Karpas-422 (cell line): ENCODE measurements at regions not wholly inside any gene's neighbourhood (a gene's known extent, or its start where the extent isn't known, plus 50 kb on each side); places are given as distances from the start of the nearest gene placed in this dataset.

Experiments
- DNase-seq: peaks from one replicate; pipeline ENCODE4 v3.0.0-alpha.2; 2015
- H2AFZ ChIP-seq: fragments of 200-600 bp; sonication (generic); 2 replicates; pipeline ENCODE4 v1.6.1; 2014; ENCODE audit warnings: antibody characterized with exemption, low read length, mixed read lengths
- H3K27ac ChIP-seq: fragments of 200-600 bp; sonication (generic); 2 replicates; pipeline ENCODE4 v1.5.1; 2014; ENCODE audit warnings: mild to moderate bottlenecking, low read length, moderate library complexity
- H3K27me3 ChIP-seq: fragments of 200-600 bp; sonication (generic); 2 replicates; pipeline ENCODE4 v1.6.1; 2014; ENCODE audit warnings: low read length, mixed read lengths
- H3K36me3 ChIP-seq: fragments of 200-600 bp; sonication (generic); 2 replicates; pipeline ENCODE4 v1.6.1; 2014; ENCODE audit warnings: low read length, mixed read lengths; ENCODE audit not compliant: insufficient read depth
- H3K4me1 ChIP-seq: fragments of 200-600 bp; sonication (generic); 2 replicates; pipeline ENCODE4 v1.6.1; 2014; ENCODE audit warnings: mild to moderate bottlenecking, low read length, mixed read lengths
- H3K4me2 ChIP-seq: fragments of 200-600 bp; sonication (generic); 2 replicates; pipeline ENCODE4 v1.6.1; 2014; ENCODE audit warnings: low read length, low read depth, mild to moderate bottlenecking; ENCODE audit not compliant: poor library complexity, severe bottlenecking
- H3K4me3 ChIP-seq: fragments of 200-600 bp; sonication (generic); 2 replicates; pipeline ENCODE4 v1.5.1; 2014; ENCODE audit warnings: mild to moderate bottlenecking, antibody characterized with exemption, low read length, mixed read lengths
- H3K79me2 ChIP-seq: fragments of 200-600 bp; sonication (generic); 2 replicates; pipeline ENCODE4 v1.6.1; 2014; ENCODE audit warnings: mild to moderate bottlenecking, low read length, mixed read lengths
- H3K9ac ChIP-seq: fragments of 200-600 bp; sonication (generic); 2 replicates; pipeline ENCODE4 v1.6.0; 2014; ENCODE audit warnings: low read length
- H3K9me2 ChIP-seq: fragments of 200-600 bp; sonication (generic), shearing (Covaris generic); replicated peaks from 2 replicates; pipeline ENCODE4 v1.6.0; 2014; ENCODE audit warnings: mild to moderate bottlenecking, low read length, moderate library complexity; ENCODE audit not compliant: insufficient read depth
- H3K9me3 ChIP-seq: fragments of 300-700, 200-600 bp; sonication (generic); 2 replicates; pipeline ENCODE4 v1.6.1; 2014; ENCODE audit warnings: low read length, mixed read lengths
- H4K20me1 ChIP-seq: fragments of 200-600 bp; sonication (generic); 2 replicates; pipeline ENCODE4 v1.6.1; 2014; ENCODE audit warnings: mild to moderate bottlenecking, antibody characterized with exemption, low read length, low read depth; ENCODE audit not compliant: insufficient read depth

GRCh38 chr3:99483841-99484240 lies 154.6 kb upstream of the COL8A1 start:
- DNase-seq = no peak
- no peaks in the 10 kb centered on the region for H4K20me1 ChIP-seq
- H3K4me3 ChIP-seq = no peak overlapping the region
- no peaks in the 10 kb centered on the region; the same call in 1 of the 2 replicates for H3K9me2 ChIP-seq
- H3K79me2 ChIP-seq = no peaks in the 10 kb centered on the region
- no peak overlapping the region for H3K27ac ChIP-seq
- peaks cover 2% of the 10 kb centered on the region; the same call in 1 of the 2 replicates for H3K27me3 ChIP-seq
- no peaks in the 10 kb centered on the region for H3K4me1 ChIP-seq
- H3K9ac ChIP-seq = no peak overlapping the region
- H3K9me3 ChIP-seq = peaks cover 3% of the 10 kb centered on the region; the same call in 1 of the 2 replicates
- H3K36me3 ChIP-seq = no peaks in the 10 kb centered on the region
- no peak overlapping the region for H2AFZ ChIP-seq
- H3K4me2 ChIP-seq = no peak overlapping the region

GRCh38 chr3:99482191-99482590 lies 156.2 kb upstream of the COL8A1 start:
- no peaks in the 10 kb centered on the region for H4K20me1 ChIP-seq
- no peaks in the 10 kb centered on the region for H3K79me2 ChIP-seq
- peaks cover 2% of the 10 kb centered on the region; the same call in 1 of the 2 replicates for H3K27me3 ChIP-seq
- no peaks in the 10 kb centered on the region for H3K9me3 ChIP-seq
- no peak overlapping the region for H3K4me2 ChIP-seq
- no peaks in the 10 kb centered on the region for H3K9me2 ChIP-seq
- no peak overlapping the region for H3K9ac ChIP-seq
- no peak overlapping the region for H3K4me3 ChIP-seq
- H2AFZ ChIP-seq = no peak overlapping the region
- no peaks in the 10 kb centered on the region for H3K4me1 ChIP-seq
- DNase-seq = no peak
- H3K36me3 ChIP-seq = no peaks in the 10 kb centered on the region
- H3K27ac ChIP-seq = no peak overlapping the region

GRCh38 chr3:99481561-99481960 lies 156.8 kb upstream of the COL8A1 start:
- H4K20me1 ChIP-seq = no peaks in the 10 kb centered on the region
- H3K36me3 ChIP-seq = no peaks in the 10 kb centered on the region
- H3K9me2 ChIP-seq = no peaks in the 10 kb centered on the region
- no peak overlapping the region for H3K4me3 ChIP-seq
- no peak overlapping the region for H3K27ac ChIP-seq
- no peak overlapping the region for H2AFZ ChIP-seq
- peaks cover 2% of the 10 kb centered on the region; the same call in 1 of the 2 replicates for H3K27me3 ChIP-seq
- H3K79me2 ChIP-seq = no peaks in the 10 kb centered on the region
- H3K4me2 ChIP-seq = no peak overlapping the region
- no peak for DNase-seq
- no peaks in the 10 kb centered on the region for H3K4me1 ChIP-seq
- H3K9ac ChIP-seq = no peak overlapping the region
- no peaks in the 10 kb centered on the region for H3K9me3 ChIP-seq

- Histone ChIP-seq H3K9me3 (no peaks in the 10 kb centered on the region), H4K20me1 (no peaks in the 10 kb centered on the region), H3K27ac (no peak overlapping the region), H3K27me3 (peaks cover 2% of the 10 kb centered on the region; the same call in 1 of the 2 replicates), H3K4me2 (no peak overlapping the region), H2AFZ (no peak overlapping the region), H3K36me3 (no peaks in the 10 kb centered on the region), H3K79me2 (no peaks in the 10 kb centered on the region), H3K4me1 (no peaks in the 10 kb centered on the region), H3K9ac (no peak overlapping the region), H3K4me3 (no peak overlapping the region), H3K9me2 (no peaks in the 10 kb centered on the region)
- no peak for DNase-seq
These were observed 158.6 kb upstream of the COL8A1 start for GRCh38 chr3:99479768-99480167.

- H2AFZ ChIP-seq = no peak overlapping the region
- H3K9ac ChIP-seq = no peak overlapping the region
- H3K4me2 ChIP-seq = no peak overlapping the region
- no peak for DNase-seq
- peaks cover 2% of the 10 kb centered on the region; the same call in 1 of the 2 replicates for H3K27me3 ChIP-seq
- no peaks in the 10 kb centered on the region for H3K9me2 ChIP-seq
- H3K9me3 ChIP-seq = no peaks in the 10 kb centered on the region
- no peaks in the 10 kb centered on the region for H3K4me1 ChIP-seq
- no peaks in the 10 kb centered on the region for H4K20me1 ChIP-seq
- no peaks in the 10 kb centered on the region for H3K79me2 ChIP-seq
- H3K27ac ChIP-seq = no peak overlapping the region
- no peaks in the 10 kb centered on the region for H3K36me3 ChIP-seq
- no peak overlapping the region for H3K4me3 ChIP-seq
These were observed 160.7 kb upstream of the COL8A1 start for GRCh38 chr3:99477650-99478049.

- Histone ChIP-seq H4K20me1 (no peaks in the 10 kb centered on the region), H3K27me3 (peaks cover 2% of the 10 kb centered on the region; the same call in 1 of the 2 replicates), H3K4me1 (no peaks in the 10 kb centered on the region), H3K9me3 (no peaks in the 10 kb centered on the region), H3K4me2 (no peak overlapping the region), H3K36me3 (no peaks in the 10 kb centered on the region), H3K27ac (no peak overlapping the region), H2AFZ (no peak overlapping the region), H3K9me2 (no peaks in the 10 kb centered on the region), H3K79me2 (no peaks in the 10 kb centered on the region), H3K9ac (no peak overlapping the region), H3K4me3 (no peak overlapping the region)
- DNase-seq = no peak
These were observed 163.2 kb upstream of the COL8A1 start for GRCh38 chr3:99475229-99475628.

- H3K79me2 ChIP-seq = no peaks in the 10 kb centered on the region
- peaks cover 2% of the 10 kb centered on the region; the same call in 1 of the 2 replicates for H3K27me3 ChIP-seq
- H3K9ac ChIP-seq = no peak overlapping the region
- no peak overlapping the region for H3K27ac ChIP-seq
- H3K4me2 ChIP-seq = no peak overlapping the region
- no peaks in the 10 kb centered on the region for H4K20me1 ChIP-seq
- no peaks in the 10 kb centered on the region for H3K4me1 ChIP-seq
- H3K36me3 ChIP-seq = no peaks in the 10 kb centered on the region
- H3K9me3 ChIP-seq = no peaks in the 10 kb centered on the region
- no peaks in the 10 kb centered on the region for H3K9me2 ChIP-seq
- H3K4me3 ChIP-seq = no peak overlapping the region
- H2AFZ ChIP-seq = no peak overlapping the region
- DNase-seq = no peak
These were observed 163.6 kb upstream of the COL8A1 start for GRCh38 chr3:99474776-99475175.

GRCh38 chr3:99473321-99473751 lies 165.1 kb upstream of the COL8A1 start:
- Histone ChIP-seq H3K9me3 (no peaks in the 10 kb centered on the region), H3K4me2 (no peak overlapping the region), H3K36me3 (no peaks in the 10 kb centered on the region), H4K20me1 (no peaks in the 10 kb centered on the region), H3K9ac (no peak overlapping the region), H3K9me2 (no peaks in the 10 kb centered on the region), H2AFZ (no peak overlapping the region), H3K27me3 (no peaks in the 10 kb centered on the region), H3K4me3 (no peak overlapping the region), H3K4me1 (no peaks in the 10 kb centered on the region), H3K27ac (no peak overlapping the region), H3K79me2 (no peaks in the 10 kb centered on the region)
- DNase-seq = no peak

- Histone ChIP-seq H3K27me3 (no peaks in the 10 kb centered on the region), H2AFZ (no peak overlapping the region), H3K27ac (no peak overlapping the region), H3K36me3 (no peaks in the 10 kb centered on the region), H3K4me2 (no peak overlapping the region), H3K9ac (no peak overlapping the region), H4K20me1 (no peaks in the 10 kb centered on the region), H3K9me2 (no peaks in the 10 kb centered on the region), H3K9me3 (no peaks in the 10 kb centered on the region), H3K79me2 (no peaks in the 10 kb centered on the region), H3K4me1 (no peaks in the 10 kb centered on the region), H3K4me3 (no peak overlapping the region)
- DNase-seq = no peak
These were observed 166.0 kb upstream of the COL8A1 start for GRCh38 chr3:99472385-99472784.
